ENCODE measurements at regions not wholly inside any gene's neighbourhood (a gene's known extent, or its start where the extent isn't known, plus 50 kb on each side); places are given as distances from the start of the nearest gene placed in this dataset.

GRCh38 chr11:71340086-71340606 is 87.8 kb upstream of the SHANK2 start:
- DNase-seq (ENCODE audit: low spot score) = no peak
- no peaks in the 10 kb centered on the region for H3K36me3 Mint-ChIP-seq
- H3K27me3 Mint-ChIP-seq (ENCODE audit: insufficient read depth, low read depth) = peaks cover 11% of the 10 kb centered on the region
- no peaks in the 10 kb centered on the region for H3F3A ChIP-seq (ENCODE audit: low read depth)
- H3K4me1 Mint-ChIP-seq = peaks cover 2% of the 10 kb centered on the region
- no peaks in the 10 kb centered on the region for H4K20me1 ChIP-seq (ENCODE audit: low read depth)
- H3K27ac ChIP-seq = no peak overlapping the region
- no peak overlapping the region for H2AFZ ChIP-seq (replicated peaks)
- H3K4me2 ChIP-seq = no peak overlapping the region
- no peaks in the 10 kb centered on the region for H3K9me3 ChIP-seq (ENCODE audit: low read depth)
- no peak overlapping the region for H3K4me3 Mint-ChIP-seq
- no peak overlapping the region for H3K4me3 ChIP-seq
- no peak overlapping the region for H3K27ac Mint-ChIP-seq
- TF ChIP-seq EZH2 (IDR thresholded peaks at IDR 0.05) (no peak), EZH2phosphoT487 (IDR thresholded peaks at IDR 0.05) (no peak), CTCF (IDR thresholded peaks at IDR 0.05) (no peak)
- no peaks in the 10 kb centered on the region for H3K36me3 ChIP-seq
- H3K27me3 ChIP-seq = no peaks in the 10 kb centered on the region
- H3K4me1 ChIP-seq = no peaks in the 10 kb centered on the region
- no peak overlapping the region for H3K9ac ChIP-seq
- H3K9me3 Mint-ChIP-seq = no peaks in the 10 kb centered on the region
- no peaks in the 10 kb centered on the region for H3K79me2 ChIP-seq (ENCODE audit: low read depth)

GRCh38 chr11:71339396-71339881 is 87.1 kb upstream of the SHANK2 start:
- Mint-ChIP-seq H3K4me3 (no peak overlapping the region), H3K9me3 (peaks cover 3% of the 10 kb centered on the region), H3K36me3 (no peaks in the 10 kb centered on the region), H3K27me3 (ENCODE audit: insufficient read depth, low read depth) (peaks cover 11% of the 10 kb centered on the region), H3K4me1 (peaks cover 2% of the 10 kb centered on the region), H3K27ac (no peak overlapping the region)
- Histone ChIP-seq H3K4me2 (no peak overlapping the region), H3K27me3 (no peaks in the 10 kb centered on the region), H3K9ac (no peak overlapping the region), H4K20me1 (ENCODE audit: low read depth) (no peaks in the 10 kb centered on the region), H2AFZ (replicated peaks) (no peak overlapping the region), H3K9me3 (ENCODE audit: low read depth) (no peaks in the 10 kb centered on the region), H3K4me3 (no peak overlapping the region), H3K79me2 (ENCODE audit: low read depth) (no peaks in the 10 kb centered on the region), H3K36me3 (no peaks in the 10 kb centered on the region), H3K4me1 (no peaks in the 10 kb centered on the region), H3K27ac (no peak overlapping the region), H3F3A (ENCODE audit: low read depth) (no peaks in the 10 kb centered on the region)
- no peak for TF ChIP-seq EZH2 (IDR thresholded peaks at IDR 0.05)
- no peak for TF ChIP-seq CTCF (IDR thresholded peaks at IDR 0.05)
- no peak for TF ChIP-seq EZH2phosphoT487 (IDR thresholded peaks at IDR 0.05)
- no peak for DNase-seq (ENCODE audit: low spot score)

GRCh38 chr11:71338801-71339395 is 86.5 kb upstream of the SHANK2 start:
- H3F3A ChIP-seq (ENCODE audit: low read depth) = no peaks in the 10 kb centered on the region
- no peaks in the 10 kb centered on the region for H3K36me3 Mint-ChIP-seq
- H3K9me3 Mint-ChIP-seq = peaks cover 4% of the 10 kb centered on the region
- H3K27me3 ChIP-seq = no peaks in the 10 kb centered on the region
- no peak overlapping the region for H3K9ac ChIP-seq
- no peaks in the 10 kb centered on the region for H3K4me1 ChIP-seq
- H4K20me1 ChIP-seq (ENCODE audit: low read depth) = no peaks in the 10 kb centered on the region
- no peaks in the 10 kb centered on the region for H3K9me3 ChIP-seq (ENCODE audit: low read depth)
- no peaks in the 10 kb centered on the region for H3K79me2 ChIP-seq (ENCODE audit: low read depth)
- H3K27ac Mint-ChIP-seq = no peak overlapping the region
- H3K4me3 ChIP-seq = no peak overlapping the region
- peaks cover 11% of the 10 kb centered on the region for H3K27me3 Mint-ChIP-seq (ENCODE audit: insufficient read depth, low read depth)
- H3K27ac ChIP-seq = no peak overlapping the region
- DNase-seq (ENCODE audit: low spot score) = no peak
- peaks cover 2% of the 10 kb centered on the region for H3K4me1 Mint-ChIP-seq
- no peak overlapping the region for H3K4me2 ChIP-seq
- no peak for TF ChIP-seq EZH2phosphoT487 (IDR thresholded peaks at IDR 0.05)
- no peak for TF ChIP-seq CTCF (IDR thresholded peaks at IDR 0.05)
- no peak for TF ChIP-seq EZH2 (IDR thresholded peaks at IDR 0.05)
- no peak overlapping the region for H2AFZ ChIP-seq (replicated peaks)
- H3K4me3 Mint-ChIP-seq = no peak overlapping the region
- H3K36me3 ChIP-seq = no peaks in the 10 kb centered on the region
